Mucosa of descending colon (tissue), 3 donors: ENCODE measurements at regions not wholly inside any gene's neighbourhood (a gene's known extent, or its start where the extent isn't known, plus 50 kb on each side); places are given as distances from the start of the nearest gene placed in this dataset.

ENCODE experiments used
- ATAC-seq: fragments of 200-7000 bp; cut with Tn5 transposase; one replicate; pipeline ENCODE4 v1.9.1; 2020; ENCODE audit warnings: mild to moderate bottlenecking, moderate library complexity
- DNase-seq, 3 donors: peaks; one replicate each; pipeline ENCODE4 v3.0.0-alpha.2; 2020
- H3K36me3 ChIP-seq: fragments of 200-600 bp; one replicate; pipeline ENCODE4 v1.8.0; 2021; ENCODE audit warnings: low read depth, mild to moderate bottlenecking
- H3K4me1 ChIP-seq: fragments of 200-600 bp; one replicate; pipeline ENCODE4 v1.8.0; 2021; ENCODE audit warnings: low read depth, mild to moderate bottlenecking
- H3K4me3 ChIP-seq: fragments of 200-600 bp; one replicate; pipeline ENCODE4 v1.8.0; 2021; ENCODE audit warnings: mild to moderate bottlenecking
- H3K9me3 ChIP-seq: fragments of 200-600 bp; one replicate; pipeline ENCODE4 v1.8.0; 2021; ENCODE audit warnings: mild to moderate bottlenecking
- CTCF ChIP-seq: fragments of 200-600 bp; IDR thresholded peaks from one replicate; pipeline ENCODE4 v1.8.0; 2022; ENCODE audit warnings: antibody characterized with exemption, mild to moderate bottlenecking
- intact Hi-C, 2 donors: fragments of 100-400 bp; cut with DNase I in 1 of 2; cut with micrococcal nuclease in 1 of 2; formaldehyde crosslinking; loops; one replicate each; pipeline versions ENCODE4 v1.11.0 to v1.11.1; 2022; cut with DNase I, micrococcal nuclease
- donor health status: DM: no; HTN: no; CAD: no; lungs with moderate emphysema.
- donor health status: DM: no; HTN: no; CAD: no.
- donor health status: DM: no; HTN: yes; CAD: no.

- no peak for TF ChIP-seq CTCF
- no peaks in the 10 kb centered on the region for H3K36me3 ChIP-seq
- DNase-seq (no peak), ATAC-seq (no peak)
- no peak overlapping the region for H3K4me3 ChIP-seq
- H3K4me1 ChIP-seq, result no peaks in the 10 kb centered on the region
- H3K9me3 ChIP-seq, result no peaks in the 10 kb centered on the region
- intact Hi-C loops, result no loop called here
Measured at GRCh38 chr5:54766748-54767147, 218.6 kb downstream of the ESM1 start.

- ATAC-seq (no peak), DNase-seq (no peak)
- Histone ChIP-seq H3K4me1 (no peaks in the 10 kb centered on the region), H3K4me3 (no peak overlapping the region), H3K9me3 (no peaks in the 10 kb centered on the region), H3K36me3 (no peaks in the 10 kb centered on the region)
- intact Hi-C loops, result no loop called here
- no peak for TF ChIP-seq CTCF
Measured at GRCh38 chr5:54765165-54766028, 220.0 kb downstream of the ESM1 start.

DNA sequence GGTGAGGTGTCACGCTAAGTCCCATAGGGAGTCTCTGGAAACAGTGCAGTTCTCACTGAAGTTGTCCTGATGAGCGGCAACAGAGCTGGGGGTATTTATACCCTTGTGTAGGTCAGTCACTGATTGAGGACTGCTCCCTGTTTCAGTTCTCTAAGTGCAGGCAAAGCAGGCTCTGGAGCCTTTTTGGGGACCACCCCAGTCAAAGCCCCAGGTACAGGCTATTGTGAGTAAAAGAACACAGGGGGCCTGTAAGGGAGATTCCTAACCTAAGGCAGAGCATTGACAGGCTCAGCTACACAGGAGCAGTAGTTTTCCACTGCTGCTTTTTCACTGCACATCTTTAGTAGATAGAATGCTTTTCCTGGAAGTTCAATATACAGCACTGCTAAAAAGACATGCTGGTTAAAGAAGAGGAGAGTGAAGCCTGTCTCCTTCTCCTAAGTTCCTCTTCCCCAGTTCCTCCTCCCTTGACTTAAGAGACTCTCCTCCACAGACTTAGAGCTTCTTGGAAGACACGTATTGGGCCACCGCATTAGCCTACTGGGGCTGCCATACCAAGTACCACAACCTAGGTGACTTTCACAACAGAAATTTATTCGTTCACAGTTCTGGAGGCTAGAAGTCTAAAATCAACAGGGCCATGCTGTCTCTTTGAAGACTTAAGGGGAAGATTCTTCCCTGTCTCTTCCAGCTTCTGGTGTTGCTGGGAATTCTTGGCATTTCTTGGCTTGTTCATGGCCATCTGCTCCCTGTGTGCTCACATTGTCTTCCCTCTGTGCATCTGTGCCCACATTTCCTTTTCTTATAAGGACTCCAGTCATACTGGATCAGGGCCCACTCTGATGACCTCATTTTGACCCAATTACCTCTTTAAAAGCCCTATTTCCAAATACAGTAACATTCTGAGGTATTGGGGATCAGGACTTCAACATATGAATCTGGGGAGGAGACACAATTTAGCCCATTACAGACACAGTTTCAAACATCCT is 221.0 kb downstream of the ESM1 start:
- Histone ChIP-seq H3K4me3 (no peak overlapping the region), H3K4me1 (no peaks in the 10 kb centered on the region), H3K36me3 (no peaks in the 10 kb centered on the region), H3K9me3 (no peaks in the 10 kb centered on the region)
- ATAC-seq (no peak), DNase-seq (no peak)
- intact Hi-C loops, result no loop called here
- no peak for TF ChIP-seq CTCF

DNA sequence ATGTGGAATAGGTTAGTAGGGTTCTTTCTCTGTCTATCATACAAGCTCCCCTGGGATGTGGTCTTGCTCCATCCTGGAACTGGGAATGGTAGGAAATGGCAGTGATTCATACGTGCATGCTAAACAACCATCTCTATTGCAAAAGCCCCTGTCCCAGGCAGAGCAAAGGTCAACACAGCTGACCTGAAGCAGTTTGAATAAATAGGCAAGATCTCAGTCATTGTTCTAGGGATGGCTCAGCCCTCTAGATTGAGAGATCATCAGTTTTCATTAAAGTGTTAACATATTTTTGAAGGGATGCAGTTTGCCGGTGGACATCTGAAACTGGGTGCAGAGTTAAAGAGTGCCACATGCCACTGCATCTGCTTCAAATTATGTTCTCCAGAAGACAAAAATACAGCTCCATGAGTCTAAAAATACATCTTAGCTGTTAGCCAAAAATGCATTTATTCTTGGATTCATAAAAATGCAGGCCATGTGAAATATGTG is 224.1 kb downstream of the ESM1 start:
- Histone ChIP-seq H3K36me3 (no peaks in the 10 kb centered on the region), H3K4me1 (no peaks in the 10 kb centered on the region), H3K9me3 (no peaks in the 10 kb centered on the region), H3K4me3 (no peak overlapping the region)
- TF ChIP-seq CTCF, result no peak
- intact Hi-C loops, result no loop called here
- ATAC-seq (peak; percentile 34), DNase-seq (no peak)

- Histone ChIP-seq H3K9me3 (no peaks in the 10 kb centered on the region), H3K36me3 (no peaks in the 10 kb centered on the region), H3K4me3 (no peak overlapping the region), H3K4me1 (no peaks in the 10 kb centered on the region)
- ATAC-seq, result no peak
- no peak for DNase-seq
- TF ChIP-seq CTCF, result no peak
- intact Hi-C loops, result no loop called here
Measured at GRCh38 chr5:54760182-54760935, 225.0 kb downstream of the ESM1 start.
